ENCODE measurements at regions not wholly inside any gene's neighbourhood (a gene's known extent, or its start where the extent isn't known, plus 50 kb on each side); places are given as distances from the start of the nearest gene placed in this dataset.

DNA sequence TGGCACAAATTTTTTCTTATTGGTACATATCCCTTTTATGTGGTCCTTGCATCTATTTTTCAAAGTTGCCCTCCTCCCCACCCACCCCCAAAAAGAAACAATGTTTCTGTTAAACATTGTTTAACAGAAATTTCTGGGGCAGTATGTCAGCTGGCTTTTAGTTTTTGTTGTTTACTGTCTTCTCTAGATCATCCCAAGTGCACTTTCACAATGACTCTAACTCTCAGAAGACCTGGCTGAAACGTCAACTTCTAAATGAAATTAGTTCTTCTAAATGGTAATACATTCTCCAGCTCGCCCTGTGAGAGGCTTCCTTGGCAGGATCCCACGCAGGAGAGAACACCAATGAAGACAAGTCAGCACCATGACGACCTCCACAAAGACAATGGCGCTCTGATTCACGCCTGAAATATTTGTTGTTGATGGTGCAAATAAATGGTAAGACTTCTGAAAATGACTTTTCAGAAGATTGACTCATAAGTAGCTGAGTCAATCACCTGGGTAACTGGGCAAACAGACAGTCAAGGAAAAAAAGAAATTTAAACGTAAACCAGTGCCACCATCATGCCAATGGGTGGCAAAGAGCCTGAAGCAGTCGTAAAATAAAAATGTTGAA lies 293.7 kb downstream of the FZD1 start (continued):
- TF ChIP-seq, protein P1, sequence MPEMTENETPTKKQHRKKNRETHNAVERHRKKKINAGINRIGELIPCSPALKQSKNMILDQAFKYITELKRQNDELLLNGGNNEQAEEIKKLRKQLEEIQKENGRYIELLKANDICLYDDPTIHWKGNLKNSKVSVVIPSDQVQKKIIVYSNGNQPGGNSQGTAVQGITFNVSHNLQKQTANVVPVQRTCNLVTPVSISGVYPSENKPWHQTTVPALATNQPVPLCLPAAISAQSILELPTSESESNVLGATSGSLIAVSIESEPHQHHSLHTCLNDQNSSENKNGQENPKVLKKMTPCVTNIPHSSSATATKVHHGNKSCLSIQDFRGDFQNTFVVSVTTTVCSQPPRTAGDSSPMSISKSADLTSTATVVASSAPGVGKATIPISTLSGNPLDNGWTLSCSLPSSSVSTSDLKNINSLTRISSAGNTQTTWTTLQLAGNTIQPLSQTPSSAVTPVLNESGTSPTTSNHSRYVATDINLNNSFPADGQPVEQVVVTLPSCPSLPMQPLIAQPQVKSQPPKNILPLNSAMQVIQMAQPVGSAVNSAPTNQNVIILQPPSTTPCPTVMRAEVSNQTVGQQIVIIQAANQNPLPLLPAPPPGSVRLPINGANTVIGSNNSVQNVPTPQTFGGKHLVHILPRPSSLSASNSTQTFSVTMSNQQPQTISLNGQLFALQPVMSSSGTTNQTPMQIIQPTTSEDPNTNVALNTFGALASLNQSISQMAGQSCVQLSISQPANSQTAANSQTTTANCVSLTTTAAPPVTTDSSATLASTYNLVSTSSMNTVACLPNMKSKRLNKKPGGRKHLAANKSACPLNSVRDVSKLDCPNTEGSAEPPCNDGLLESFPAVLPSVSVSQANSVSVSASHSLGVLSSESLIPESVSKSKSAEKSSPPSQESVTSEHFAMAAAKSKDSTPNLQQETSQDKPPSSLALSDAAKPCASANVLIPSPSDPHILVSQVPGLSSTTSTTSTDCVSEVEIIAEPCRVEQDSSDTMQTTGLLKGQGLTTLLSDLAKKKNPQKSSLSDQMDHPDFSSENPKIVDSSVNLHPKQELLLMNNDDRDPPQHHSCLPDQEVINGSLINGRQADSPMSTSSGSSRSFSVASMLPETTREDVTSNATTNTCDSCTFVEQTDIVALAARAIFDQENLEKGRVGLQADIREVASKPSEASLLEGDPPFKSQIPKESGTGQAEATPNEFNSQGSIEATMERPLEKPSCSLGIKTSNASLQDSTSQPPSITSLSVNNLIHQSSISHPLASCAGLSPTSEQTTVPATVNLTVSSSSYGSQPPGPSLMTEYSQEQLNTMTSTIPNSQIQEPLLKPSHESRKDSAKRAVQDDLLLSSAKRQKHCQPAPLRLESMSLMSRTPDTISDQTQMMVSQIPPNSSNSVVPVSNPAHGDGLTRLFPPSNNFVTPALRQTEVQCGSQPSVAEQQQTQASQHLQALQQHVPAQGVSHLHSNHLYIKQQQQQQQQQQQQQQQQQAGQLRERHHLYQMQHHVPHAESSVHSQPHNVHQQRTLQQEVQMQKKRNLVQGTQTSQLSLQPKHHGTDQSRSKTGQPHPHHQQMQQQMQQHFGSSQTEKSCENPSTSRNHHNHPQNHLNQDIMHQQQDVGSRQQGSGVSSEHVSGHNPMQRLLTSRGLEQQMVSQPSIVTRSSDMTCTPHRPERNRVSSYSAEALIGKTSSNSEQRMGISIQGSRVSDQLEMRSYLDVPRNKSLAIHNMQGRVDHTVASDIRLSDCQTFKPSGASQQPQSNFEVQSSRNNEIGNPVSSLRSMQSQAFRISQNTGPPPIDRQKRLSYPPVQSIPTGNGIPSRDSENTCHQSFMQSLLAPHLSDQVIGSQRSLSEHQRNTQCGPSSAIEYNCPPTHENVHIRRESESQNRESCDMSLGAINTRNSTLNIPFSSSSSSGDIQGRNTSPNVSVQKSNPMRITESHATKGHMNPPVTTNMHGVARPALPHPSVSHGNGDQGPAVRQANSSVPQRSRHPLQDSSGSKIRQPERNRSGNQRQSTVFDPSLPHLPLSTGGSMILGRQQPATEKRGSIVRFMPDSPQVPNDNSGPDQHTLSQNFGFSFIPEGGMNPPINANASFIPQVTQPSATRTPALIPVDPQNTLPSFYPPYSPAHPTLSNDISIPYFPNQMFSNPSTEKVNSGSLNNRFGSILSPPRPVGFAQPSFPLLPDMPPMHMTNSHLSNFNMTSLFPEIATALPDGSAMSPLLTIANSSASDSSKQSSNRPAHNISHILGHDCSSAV (CRISPR knock-in tag; IDR thresholded peaks at IDR 0.05; ENCODE audit: borderline replicate concordance): no peak

DNA sequence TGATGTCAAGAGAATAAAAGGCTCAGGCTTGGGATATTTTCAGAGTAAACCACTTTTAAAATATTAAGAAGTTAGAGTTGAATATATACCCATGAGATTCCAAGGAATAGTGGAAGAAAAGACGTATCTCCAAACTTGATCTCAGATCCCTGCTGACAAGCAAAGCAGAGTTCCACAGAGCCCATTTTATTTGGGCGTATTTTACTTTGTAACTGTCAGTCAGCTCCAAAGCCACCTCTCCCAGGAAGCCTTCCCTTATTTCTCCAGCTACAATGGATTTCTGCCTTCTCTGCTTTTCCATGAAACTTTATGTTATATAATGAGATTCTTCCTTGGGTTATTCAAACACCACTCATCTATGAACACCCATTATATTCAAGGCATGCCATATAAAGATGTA lies 295.7 kb downstream of the FZD1 start:
- ATAC-seq: no peak
- in situ Hi-C loops (cut with HindIII; ENCODE audit: extremely low pct_ligation_motif_present, low pct_unique_long_range_greater_than_20kb): no loop called here
- POLR2A ChIA-PET: no interaction called here
- H3K9ac ChIP-seq (ENCODE audit: insufficient read depth, low read depth, low read length): no peak overlapping the region
- no peaks in the 10 kb centered on the region for H3K9me3 ChIP-seq (ENCODE audit: low read length)
- BruUV-seq (replicated peaks): no TSS peak
- DNase-seq (ENCODE audit: low spot score): no peak
- H3K36me3 ChIP-seq (replicated peaks in 1 of 2; ENCODE audit: control insufficient read depth in 1 of 2, insufficient read depth in 2 of 2, low read length in 2 of 2): no peaks in the 10 kb centered on the region
- WGBS (ENCODE audit: low lambda C conversion rate): 24% methylated on average over 2 of the region's 2 CpGs
- no peaks in the 10 kb centered on the region for H3K27me3 ChIP-seq (ENCODE audit: control insufficient read depth in 1 of 2, insufficient read depth in 2 of 2, low read length in 2 of 2)
- H4K20me1 ChIP-seq (ENCODE audit: insufficient read depth, low read length): no peaks in the 10 kb centered on the region
- intact Hi-C loops (cut with micrococcal nuclease; ENCODE audit: unreplicated experiment): loop anchor here (10.0 kb wide), 1 partner anchor 295 kb away; the partner anchor contains the start of gene FZD1
- no peak for FAIRE-seq
- no peak overlapping the region for H3K4me3 ChIP-seq (replicated peaks in 1 of 3; ENCODE audit: insufficient read depth in 1 of 3, low read depth in 2 of 3, low read length in 3 of 3)
- no peak overlapping the region for H3K4me2 ChIP-seq (ENCODE audit: low read depth, low read length)
- H3K79me2 ChIP-seq (ENCODE audit: insufficient read depth, low read length): no peaks in the 10 kb centered on the region
- no peak overlapping the region for H2AFZ ChIP-seq (ENCODE audit: low read length)
- peaks cover 27% of the 10 kb centered on the region for H3K4me1 ChIP-seq (ENCODE audit: insufficient read depth, low read length)
- no peak overlapping the region for H3K27ac ChIP-seq (ENCODE audit: extremely low read length, insufficient read depth, low read length)
- CTCF ChIA-PET (ENCODE audit: low intra/inter-chr PET ratio, low total read pairs): no interaction called here
- TF ChIP-seq, protein P2, sequence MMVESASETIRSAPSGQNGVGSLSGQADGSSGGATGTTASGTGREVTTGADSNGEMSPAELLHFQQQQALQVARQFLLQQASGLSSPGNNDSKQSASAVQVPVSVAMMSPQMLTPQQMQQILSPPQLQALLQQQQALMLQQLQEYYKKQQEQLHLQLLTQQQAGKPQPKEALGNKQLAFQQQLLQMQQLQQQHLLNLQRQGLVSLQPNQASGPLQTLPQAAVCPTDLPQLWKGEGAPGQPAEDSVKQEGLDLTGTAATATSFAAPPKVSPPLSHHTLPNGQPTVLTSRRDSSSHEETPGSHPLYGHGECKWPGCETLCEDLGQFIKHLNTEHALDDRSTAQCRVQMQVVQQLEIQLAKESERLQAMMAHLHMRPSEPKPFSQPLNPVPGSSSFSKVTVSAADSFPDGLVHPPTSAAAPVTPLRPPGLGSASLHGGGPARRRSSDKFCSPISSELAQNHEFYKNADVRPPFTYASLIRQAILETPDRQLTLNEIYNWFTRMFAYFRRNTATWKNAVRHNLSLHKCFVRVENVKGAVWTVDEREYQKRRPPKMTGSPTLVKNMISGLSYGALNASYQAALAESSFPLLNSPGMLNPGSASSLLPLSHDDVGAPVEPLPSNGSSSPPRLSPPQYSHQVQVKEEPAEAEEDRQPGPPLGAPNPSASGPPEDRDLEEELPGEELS (CRISPR knock-in tag; IDR thresholded peaks at IDR 0.05): no peak
- TF ChIP-seq SNRNP70 (IDR thresholded peaks at IDR 0.05; ENCODE audit: low read depth, low read length) (no peak), STAT5B (CRISPR knock-in tag; IDR thresholded peaks at IDR 0.05) (no peak), KDM1A (CRISPR knock-in tag; IDR thresholded peaks at IDR 0.05) (no peak)
- TF ChIP-seq, protein P3, sequence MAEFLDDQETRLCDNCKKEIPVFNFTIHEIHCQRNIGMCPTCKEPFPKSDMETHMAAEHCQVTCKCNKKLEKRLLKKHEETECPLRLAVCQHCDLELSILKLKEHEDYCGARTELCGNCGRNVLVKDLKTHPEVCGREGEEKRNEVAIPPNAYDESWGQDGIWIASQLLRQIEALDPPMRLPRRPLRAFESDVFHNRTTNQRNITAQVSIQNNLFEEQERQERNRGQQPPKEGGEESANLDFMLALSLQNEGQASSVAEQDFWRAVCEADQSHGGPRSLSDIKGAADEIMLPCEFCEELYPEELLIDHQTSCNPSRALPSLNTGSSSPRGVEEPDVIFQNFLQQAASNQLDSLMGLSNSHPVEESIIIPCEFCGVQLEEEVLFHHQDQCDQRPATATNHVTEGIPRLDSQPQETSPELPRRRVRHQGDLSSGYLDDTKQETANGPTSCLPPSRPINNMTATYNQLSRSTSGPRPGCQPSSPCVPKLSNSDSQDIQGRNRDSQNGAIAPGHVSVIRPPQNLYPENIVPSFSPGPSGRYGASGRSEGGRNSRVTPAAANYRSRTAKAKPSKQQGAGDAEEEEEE (CRISPR knock-in tag; IDR thresholded peaks at IDR 0.05; ENCODE audit: borderline replicate concordance): no peak
- TF ChIP-seq, protein P4, sequence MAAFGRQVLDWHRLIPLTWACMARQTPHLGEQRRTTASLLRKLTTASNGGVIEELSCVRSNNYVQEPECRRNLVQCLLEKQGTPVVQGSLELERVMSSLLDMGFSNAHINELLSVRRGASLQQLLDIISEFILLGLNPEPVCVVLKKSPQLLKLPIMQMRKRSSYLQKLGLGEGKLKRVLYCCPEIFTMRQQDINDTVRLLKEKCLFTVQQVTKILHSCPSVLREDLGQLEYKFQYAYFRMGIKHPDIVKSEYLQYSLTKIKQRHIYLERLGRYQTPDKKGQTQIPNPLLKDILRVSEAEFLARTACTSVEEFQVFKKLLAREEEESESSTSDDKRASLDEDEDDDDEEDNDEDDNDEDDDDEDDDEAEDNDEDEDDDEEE (CRISPR knock-in tag; IDR thresholded peaks at IDR 0.05): no peak

Measured in HepG2 (cell line).